CD14-positive monocyte (primary cell): ENCODE measurements at regions not wholly inside any gene's neighbourhood (a gene's known extent, or its start where the extent isn't known, plus 50 kb on each side); places are given as distances from the start of the nearest gene placed in this dataset.

Source experiments
- DNase-seq, 3 donors: peaks; one replicate each; pipeline ENCODE4 v3.0.0-alpha.2; 2011 to 2022
- H2AFZ ChIP-seq: 2 replicates; pipeline ENCODE4 v1.6.0; 2012; ENCODE audit warnings: mild to moderate bottlenecking, low read depth, low read length, inconsistent platforms; ENCODE audit not compliant: insufficient read depth, poor library complexity, severe bottlenecking
- H3K27ac ChIP-seq, 2 donors: 1 replicate in 1 of 2; 2 replicates in 1 of 2; pipeline ENCODE4 v1.5.1; 2012 to 2013; ENCODE audit warnings: low read length in 2 of 2, control low read depth in 1 of 2, inconsistent platforms in 1 of 2, low read depth in 1 of 2, mild to moderate bottlenecking in 1 of 2
- H3K27me3 ChIP-seq, 2 donors: one replicate each; pipeline versions ENCODE4 v1.6.0 to v1.6.1; 2011 to 2013; ENCODE audit warnings: low read length in 2 of 2; ENCODE audit not compliant: control insufficient read depth in 2 of 2, insufficient read depth in 2 of 2
- H3K36me3 ChIP-seq, 2 donors: replicated peaks in 1 of 2; 1 replicate in 1 of 2; 2 replicates in 1 of 2; pipeline versions ENCODE4 v1.5.1 to v1.6.1; 2012 to 2013; ENCODE audit warnings: low read length in 2 of 2, control low read depth in 1 of 2, inconsistent platforms in 1 of 2, mild to moderate bottlenecking in 1 of 2; ENCODE audit not compliant: insufficient read depth in 2 of 2, control insufficient read depth in 1 of 2
- H3K4me1 ChIP-seq, 2 donors: 1 replicate in 1 of 2; 2 replicates in 1 of 2; pipeline versions ENCODE4 v1.5.1 to v1.6.1; 2012 to 2013; ENCODE audit warnings: low read length in 2 of 2, control low read depth in 1 of 2, inconsistent platforms in 1 of 2, mild to moderate bottlenecking in 1 of 2, moderate library complexity in 1 of 2; ENCODE audit not compliant: insufficient read depth in 2 of 2, control insufficient read depth in 1 of 2
- H3K4me2 ChIP-seq: replicated peaks from 2 replicates; pipeline ENCODE3; 2012; ENCODE audit warnings: low read length, moderate library complexity, mild to moderate bottlenecking; ENCODE audit not compliant: poor library complexity, severe bottlenecking; ENCODE audit errors: extremely low read depth
- H3K4me3 ChIP-seq, 3 experiments: fragments of 200-600 bp in 1 of 3; sonication (generic) in 1 of 3; replicated peaks in 1 of 3; 1 replicate in 2 of 3; 2 replicates in 1 of 3; pipeline ENCODE4 v1.5.1; 2011 to 2013; ENCODE audit warnings: low read length in 3 of 3, mild to moderate bottlenecking in 3 of 3, control low read depth in 2 of 3, low read depth in 2 of 3, inconsistent platforms in 1 of 3, moderate library complexity in 1 of 3
- H3K79me2 ChIP-seq: 2 replicates; pipeline ENCODE4 v1.6.0; 2012; ENCODE audit warnings: mild to moderate bottlenecking, control low read depth, inconsistent platforms, low read length, moderate library complexity; ENCODE audit not compliant: insufficient read depth
- H3K9ac ChIP-seq: 2 replicates; pipeline ENCODE4 v1.6.0; 2017; ENCODE audit warnings: low read length, mild to moderate bottlenecking; ENCODE audit not compliant: insufficient read depth, poor library complexity, severe bottlenecking
- H3K9me3 ChIP-seq, 2 donors: replicated peaks in 1 of 2; 1 replicate in 1 of 2; 2 replicates in 1 of 2; pipeline versions ENCODE4 v1.5.1 to v1.6.1; 2012 to 2013; ENCODE audit warnings: low read length in 2 of 2, control low read depth in 1 of 2; ENCODE audit not compliant: control insufficient read depth in 1 of 2, insufficient read depth in 1 of 2
- H4K20me1 ChIP-seq: 2 replicates; pipeline ENCODE4 v1.6.0; 2012; ENCODE audit warnings: mild to moderate bottlenecking, low read length, control low read depth, moderate library complexity; ENCODE audit not compliant: insufficient read depth
- H3K27ac Mint-ChIP-seq, 7 donors: one replicate each; pipeline ENCODE4 v1.8.0; 2020; ENCODE audit warnings: mild to moderate bottlenecking in 7 of 7, mixed read lengths in 7 of 7, moderate library complexity in 6 of 7, inconsistent platforms in 2 of 7
- H3K27me3 Mint-ChIP-seq, 3 donors: one replicate each; pipeline ENCODE4 v1.8.0; 2021 to 2022; ENCODE audit warnings: low read depth in 3 of 3, mild to moderate bottlenecking in 3 of 3, mixed read lengths in 3 of 3, moderate library complexity in 3 of 3, inconsistent platforms in 1 of 3
- H3K36me3 Mint-ChIP-seq, 2 donors: one replicate each; pipeline ENCODE4 v1.8.0; 2020; ENCODE audit warnings: mixed read lengths in 2 of 2, inconsistent platforms in 1 of 2, mild to moderate bottlenecking in 1 of 2
- H3K4me1 Mint-ChIP-seq: one replicate; pipeline ENCODE4 v1.8.0; 2020; ENCODE audit warnings: mild to moderate bottlenecking, mixed read lengths
- H3K4me3 Mint-ChIP-seq, 2 donors: one replicate each; pipeline ENCODE4 v1.8.0; 2020; ENCODE audit warnings: mild to moderate bottlenecking in 2 of 2, mixed read lengths in 2 of 2, moderate library complexity in 1 of 2
- H3K9me3 Mint-ChIP-seq, 7 donors: one replicate each; pipeline ENCODE4 v1.8.0; 2020 to 2022; ENCODE audit warnings: mixed read lengths in 7 of 7, mild to moderate bottlenecking in 6 of 7, moderate library complexity in 6 of 7, inconsistent platforms in 2 of 7
- WGBS: methylation state at CpG from one replicate; pipeline ENCODE4 v1.1.5; 2013; ENCODE audit warnings: missing lambda C conversion rate; ENCODE audit not compliant: insufficient coverage; 5-methylcytosine and 5-hydroxymethylcytosine counted together
- intact Hi-C, 2 donors: fragments of 100-400 bp; cut with micrococcal nuclease; formaldehyde crosslinking; loops; one replicate each; pipeline versions ENCODE4 v1.15.0 to v1.15.1; 2023
- TF ChIP-seq, protein P1 (sequence below): fragments of 200-600 bp; IDR thresholded peaks from one replicate; pipeline ENCODE4 v1.8.0; 2022; ENCODE audit warnings: antibody characterized with exemption, mild to moderate bottlenecking

DNA sequence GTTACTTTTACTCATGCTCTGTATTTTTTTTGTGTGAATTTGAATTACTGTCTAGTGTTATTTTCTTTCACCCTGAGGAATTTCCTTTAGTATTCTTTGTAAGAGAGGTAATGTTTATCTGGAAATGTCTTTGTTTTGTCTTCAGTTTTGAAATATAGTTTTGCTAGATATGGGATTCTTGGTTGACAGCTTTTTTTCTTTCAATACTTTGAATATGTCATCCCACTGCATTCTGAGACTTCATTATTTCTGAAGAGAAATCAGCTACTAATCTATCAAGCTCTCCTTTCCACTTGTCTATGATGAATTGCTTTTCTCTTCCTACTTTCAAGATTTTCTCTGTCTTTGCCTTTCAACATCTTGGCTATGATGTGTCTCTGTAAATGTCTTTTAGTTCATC is 217.0 kb upstream of the CASK start:
- Mint-ChIP-seq H3K9me3 (peaks cover 0 to 9% (median 2%) of the 10 kb centered on the region in 7 donors), H3K27ac (no peak overlapping the region), H3K4me3 (no peak overlapping the region), H3K36me3 (no peaks in the 10 kb centered on the region), H3K4me1 (no peaks in the 10 kb centered on the region), H3K27me3 (peaks cover 0 to 2% (median 2%) of the 10 kb centered on the region in 3 donors)
- H3K27me3 ChIP-seq: no peaks in the 10 kb centered on the region
- no peak overlapping the region for H3K4me2 ChIP-seq
- intact Hi-C loops: no loop called here
- no peak overlapping the region for H3K4me3 ChIP-seq
- H3K9ac ChIP-seq: no peak overlapping the region
- DNase-seq: no peak
- H3K9me3 ChIP-seq: peaks cover 0 to 7% of the 10 kb centered on the region in 2 donors
- H3K36me3 ChIP-seq: no peaks in the 10 kb centered on the region
- no peaks in the 10 kb centered on the region for H4K20me1 ChIP-seq
- TF ChIP-seq, protein P1, sequence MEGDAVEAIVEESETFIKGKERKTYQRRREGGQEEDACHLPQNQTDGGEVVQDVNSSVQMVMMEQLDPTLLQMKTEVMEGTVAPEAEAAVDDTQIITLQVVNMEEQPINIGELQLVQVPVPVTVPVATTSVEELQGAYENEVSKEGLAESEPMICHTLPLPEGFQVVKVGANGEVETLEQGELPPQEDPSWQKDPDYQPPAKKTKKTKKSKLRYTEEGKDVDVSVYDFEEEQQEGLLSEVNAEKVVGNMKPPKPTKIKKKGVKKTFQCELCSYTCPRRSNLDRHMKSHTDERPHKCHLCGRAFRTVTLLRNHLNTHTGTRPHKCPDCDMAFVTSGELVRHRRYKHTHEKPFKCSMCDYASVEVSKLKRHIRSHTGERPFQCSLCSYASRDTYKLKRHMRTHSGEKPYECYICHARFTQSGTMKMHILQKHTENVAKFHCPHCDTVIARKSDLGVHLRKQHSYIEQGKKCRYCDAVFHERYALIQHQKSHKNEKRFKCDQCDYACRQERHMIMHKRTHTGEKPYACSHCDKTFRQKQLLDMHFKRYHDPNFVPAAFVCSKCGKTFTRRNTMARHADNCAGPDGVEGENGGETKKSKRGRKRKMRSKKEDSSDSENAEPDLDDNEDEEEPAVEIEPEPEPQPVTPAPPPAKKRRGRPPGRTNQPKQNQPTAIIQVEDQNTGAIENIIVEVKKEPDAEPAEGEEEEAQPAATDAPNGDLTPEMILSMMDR: no peak
- no peaks in the 10 kb centered on the region for H3K79me2 ChIP-seq
- no peak overlapping the region for H3K27ac ChIP-seq
- H2AFZ ChIP-seq: no peak overlapping the region
- H3K4me1 ChIP-seq: no peaks in the 10 kb centered on the region

DNA sequence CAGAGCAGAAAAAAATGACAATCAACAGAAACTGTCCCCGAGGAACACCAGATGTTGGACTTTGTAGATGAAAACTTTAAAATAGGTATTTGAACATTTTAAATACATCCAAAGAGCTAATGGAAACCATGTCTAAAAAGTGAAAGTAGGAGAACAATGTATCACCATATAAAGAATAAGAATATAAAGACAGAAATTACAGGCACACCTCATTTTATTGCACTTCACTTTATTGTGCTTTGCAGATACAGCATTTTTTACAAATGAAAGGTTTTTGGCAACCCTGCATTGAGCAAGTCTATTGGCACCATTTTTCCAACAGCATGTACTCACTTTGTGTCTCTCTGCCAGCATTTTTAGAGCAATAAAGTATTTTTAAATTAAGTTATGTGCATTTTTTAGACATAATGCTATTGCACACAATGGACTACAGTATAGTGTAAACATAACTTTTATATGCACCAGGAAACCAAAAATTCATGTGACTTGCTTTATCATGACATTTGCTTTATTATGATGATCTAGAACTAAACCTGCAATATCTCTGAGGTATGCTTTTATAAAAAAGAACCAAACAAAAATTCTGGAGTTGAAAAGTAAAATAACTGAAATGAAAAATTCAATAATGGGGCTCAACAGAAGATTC is 212.4 kb upstream of the CASK start:
- Histone ChIP-seq H4K20me1 (no peaks in the 10 kb centered on the region), H3K79me2 (no peaks in the 10 kb centered on the region), H3K4me2 (no peak overlapping the region), H3K4me1 (no peaks in the 10 kb centered on the region), H3K27me3 (no peaks in the 10 kb centered on the region), H3K4me3 (no peak overlapping the region), H3K27ac (no peak overlapping the region), H3K36me3 (no peaks in the 10 kb centered on the region), H3K9me3 (peaks cover 0 to 7% of the 10 kb centered on the region in 2 donors), H3K9ac (no peak overlapping the region), H2AFZ (no peak overlapping the region)
- intact Hi-C loops: no loop called here
- Mint-ChIP-seq H3K9me3 (peaks cover 0 to 5% (median 2%) of the 10 kb centered on the region in 7 donors), H3K4me3 (no peak overlapping the region), H3K27me3 (peaks cover 0 to 2% (median 0%) of the 10 kb centered on the region in 3 donors), H3K4me1 (no peaks in the 10 kb centered on the region), H3K36me3 (no peaks in the 10 kb centered on the region), H3K27ac (no peak overlapping the region)
- TF ChIP-seq, protein P1: no peak
- DNase-seq: no peak
- WGBS: no CpG with 5 or more reads among the region's 1 CpG
